NCI-H2171 treated with DMSO at 0.1 percent for 48 hours (cell line): ENCODE measurements at regions not wholly inside any gene's neighbourhood (a gene's known extent, or its start where the extent isn't known, plus 50 kb on each side); places are given as distances from the start of the nearest gene placed in this dataset.

ENCODE experiments used
- DNase-seq: peaks from one replicate; lab custom pipeline; 2025; lab: John Stamatoyannopoulos, UW

- DNase-seq, result no peak
Observed at GRCh38 chr18:51933903-51934302, 406.1 kb upstream of the DCC start.

- no peak for DNase-seq
Observed at GRCh38 chr18:51936115-51936514, 403.9 kb upstream of the DCC start.

- no peak for DNase-seq
Observed at GRCh38 chr18:51941999-51942398, 398.0 kb upstream of the DCC start.

- DNase-seq, result no peak
Observed at GRCh38 chr18:51943281-51943680, 396.7 kb upstream of the DCC start.

GRCh38 chr18:51946946-51947345, 393.1 kb upstream of the DCC start:
- DNase-seq, result no peak

GRCh38 chr18:51952844-51953243, 387.2 kb upstream of the DCC start:
- no peak for DNase-seq

GRCh38 chr18:51953521-51953920, 386.5 kb upstream of the DCC start:
- peak; percentile 69 for DNase-seq

- no peak for DNase-seq
Observed at GRCh38 chr18:51955136-51955535, 384.9 kb upstream of the DCC start.

- no peak for DNase-seq
Observed at GRCh38 chr18:51957001-51957400, 383.0 kb upstream of the DCC start.

GRCh38 chr18:51980101-51980500, 359.9 kb upstream of the DCC start:
- no peak for DNase-seq

GRCh38 chr18:51988277-51988676, 351.7 kb upstream of the DCC start:
- DNase-seq, result no peak

GRCh38 chr18:51997129-51997528, 342.9 kb upstream of the DCC start:
- no peak for DNase-seq

GRCh38 chr18:51998066-51998465, 341.9 kb upstream of the DCC start:
- DNase-seq, result no peak

GRCh38 chr18:51998711-51999110, 341.3 kb upstream of the DCC start:
- DNase-seq, result no peak

GRCh38 chr18:51999351-51999750, 340.6 kb upstream of the DCC start:
- DNase-seq, result no peak

- no peak for DNase-seq
Observed at GRCh38 chr18:52000435-52000834, 339.6 kb upstream of the DCC start.

- no peak for DNase-seq
Observed at GRCh38 chr18:52001106-52001505, 338.9 kb upstream of the DCC start.

GRCh38 chr18:52002600-52002999, 337.4 kb upstream of the DCC start:
- DNase-seq, result no peak

- DNase-seq, result no peak
Observed at GRCh38 chr18:52007105-52007504, 332.9 kb upstream of the DCC start.

- DNase-seq, result no peak
Observed at GRCh38 chr18:52008330-52008729, 331.7 kb upstream of the DCC start.

- no peak for DNase-seq
Observed at GRCh38 chr18:52008736-52009135, 331.3 kb upstream of the DCC start.

GRCh38 chr18:52009958-52010357, 330.0 kb upstream of the DCC start:
- no peak for DNase-seq

GRCh38 chr18:52045946-52046675, 293.9 kb upstream of the DCC start:
- DNase-seq, result no peak

- no peak for DNase-seq
Observed at GRCh38 chr18:52046842-52047241, 293.2 kb upstream of the DCC start.
